ENCODE measurements at regions not wholly inside any gene's neighbourhood (a gene's known extent, or its start where the extent isn't known, plus 50 kb on each side); places are given as distances from the start of the nearest gene placed in this dataset.

GRCh38 chr6:87926687-87927086 is 121.0 kb upstream of the SPACA1 start:
- Histone ChIP-seq H3K4me1 (ENCODE audit: control insufficient read depth in 2 of 2, insufficient read depth in 2 of 2, low read length in 2 of 2) (peaks cover 2 to 4% of the 10 kb centered on the region in 2 donors), H3K36me3 (ENCODE audit: control insufficient read depth in 2 of 2, insufficient read depth in 2 of 2, low read length in 1 of 2) (no peaks in the 10 kb centered on the region), H3K4me3 (ENCODE audit: low read length in 2 of 2) (no peak overlapping the region), H3K9me3 (ENCODE audit: control insufficient read depth in 2 of 2, insufficient read depth in 1 of 2, low read length in 1 of 2) (no peaks in the 10 kb centered on the region), H3K27ac (ENCODE audit: low read depth in 1 of 2, low read length in 1 of 2) (no peak overlapping the region), H3K27me3 (ENCODE audit: control insufficient read depth in 2 of 2, insufficient read depth in 1 of 2, low read length in 1 of 2) (no peaks in the 10 kb centered on the region)
- WGBS: 96% methylated on average over 2 of the region's 2 CpGs
- DNase-seq (ENCODE audit: low read depth in 6 of 9, low spot score in 9 of 9): no peak

GRCh38 chr6:87926072-87926471 is 121.6 kb upstream of the SPACA1 start:
- Histone ChIP-seq H3K36me3 (ENCODE audit: control insufficient read depth in 2 of 2, insufficient read depth in 2 of 2, low read length in 1 of 2) (no peaks in the 10 kb centered on the region), H3K4me3 (ENCODE audit: low read length in 2 of 2) (no peak overlapping the region), H3K27me3 (ENCODE audit: control insufficient read depth in 2 of 2, insufficient read depth in 1 of 2, low read length in 1 of 2) (no peaks in the 10 kb centered on the region), H3K27ac (ENCODE audit: low read depth in 1 of 2, low read length in 1 of 2) (no peak overlapping the region), H3K9me3 (ENCODE audit: control insufficient read depth in 2 of 2, insufficient read depth in 1 of 2, low read length in 1 of 2) (no peaks in the 10 kb centered on the region), H3K4me1 (ENCODE audit: control insufficient read depth in 2 of 2, insufficient read depth in 2 of 2, low read length in 2 of 2) (peaks cover 2 to 4% of the 10 kb centered on the region in 2 donors)
- no peak for DNase-seq (ENCODE audit: low read depth in 6 of 9, low spot score in 9 of 9)
- 94% methylated on average over 6 of the region's 6 CpGs for WGBS

GRCh38 chr6:87925373-87926060 is 122.1 kb upstream of the SPACA1 start:
- H3K36me3 ChIP-seq (ENCODE audit: control insufficient read depth in 2 of 2, insufficient read depth in 2 of 2, low read length in 1 of 2): no peaks in the 10 kb centered on the region
- DNase-seq (ENCODE audit: low read depth in 6 of 9, low spot score in 9 of 9): no peak
- H3K27me3 ChIP-seq (ENCODE audit: control insufficient read depth in 2 of 2, insufficient read depth in 1 of 2, low read length in 1 of 2): no peaks in the 10 kb centered on the region
- 32% methylated on average over 7 of the region's 7 CpGs for WGBS
- no peak overlapping the region for H3K4me3 ChIP-seq (ENCODE audit: low read length in 2 of 2)
- no peak overlapping the region for H3K27ac ChIP-seq (ENCODE audit: low read depth in 1 of 2, low read length in 1 of 2)
- peaks cover 2 to 4% of the 10 kb centered on the region in 2 donors for H3K4me1 ChIP-seq (ENCODE audit: control insufficient read depth in 2 of 2, insufficient read depth in 2 of 2, low read length in 2 of 2)
- no peaks in the 10 kb centered on the region for H3K9me3 ChIP-seq (ENCODE audit: control insufficient read depth in 2 of 2, insufficient read depth in 1 of 2, low read length in 1 of 2)

GRCh38 chr6:87923389-87924050 is 124.1 kb upstream of the SPACA1 start:
- no peak for DNase-seq (ENCODE audit: low read depth in 6 of 9, low spot score in 9 of 9)
- Histone ChIP-seq H3K27me3 (ENCODE audit: control insufficient read depth in 2 of 2, insufficient read depth in 1 of 2, low read length in 1 of 2) (no peaks in the 10 kb centered on the region), H3K36me3 (ENCODE audit: control insufficient read depth in 2 of 2, insufficient read depth in 2 of 2, low read length in 1 of 2) (no peaks in the 10 kb centered on the region), H3K27ac (ENCODE audit: low read depth in 1 of 2, low read length in 1 of 2) (no peak overlapping the region), H3K4me1 (ENCODE audit: control insufficient read depth in 2 of 2, insufficient read depth in 2 of 2, low read length in 2 of 2) (peaks cover 0 to 4% of the 10 kb centered on the region in 2 donors), H3K9me3 (ENCODE audit: control insufficient read depth in 2 of 2, insufficient read depth in 1 of 2, low read length in 1 of 2) (no peaks in the 10 kb centered on the region), H3K4me3 (ENCODE audit: low read length in 2 of 2) (no peak overlapping the region)
- 98% methylated on average over 7 of the region's 7 CpGs for WGBS

- no peak for DNase-seq (ENCODE audit: low read depth in 6 of 9, low spot score in 9 of 9)
- no peaks in the 10 kb centered on the region for H3K27me3 ChIP-seq (ENCODE audit: control insufficient read depth in 2 of 2, insufficient read depth in 1 of 2, low read length in 1 of 2)
- no peak overlapping the region for H3K4me3 ChIP-seq (ENCODE audit: low read length in 2 of 2)
- H3K4me1 ChIP-seq (ENCODE audit: control insufficient read depth in 2 of 2, insufficient read depth in 2 of 2, low read length in 2 of 2): peaks cover 0 to 4% of the 10 kb centered on the region in 2 donors
- no peak overlapping the region for H3K27ac ChIP-seq (ENCODE audit: low read depth in 1 of 2, low read length in 1 of 2)
- no peaks in the 10 kb centered on the region for H3K9me3 ChIP-seq (ENCODE audit: control insufficient read depth in 2 of 2, insufficient read depth in 1 of 2, low read length in 1 of 2)
- H3K36me3 ChIP-seq (ENCODE audit: control insufficient read depth in 2 of 2, insufficient read depth in 2 of 2, low read length in 1 of 2): no peaks in the 10 kb centered on the region
- 23% methylated on average over 2 of the region's 2 CpGs for WGBS
Observed at GRCh38 chr6:87922947-87923330, 124.7 kb upstream of the SPACA1 start.

GRCh38 chr6:87922196-87922946 is 125.3 kb upstream of the SPACA1 start:
- WGBS: 92% methylated on average over 2 of the region's 2 CpGs
- Histone ChIP-seq H3K4me1 (ENCODE audit: control insufficient read depth in 2 of 2, insufficient read depth in 2 of 2, low read length in 2 of 2) (peaks cover 0 to 4% of the 10 kb centered on the region in 2 donors), H3K36me3 (ENCODE audit: control insufficient read depth in 2 of 2, insufficient read depth in 2 of 2, low read length in 1 of 2) (no peaks in the 10 kb centered on the region), H3K9me3 (ENCODE audit: control insufficient read depth in 2 of 2, insufficient read depth in 1 of 2, low read length in 1 of 2) (no peaks in the 10 kb centered on the region), H3K27ac (ENCODE audit: low read depth in 1 of 2, low read length in 1 of 2) (no peak overlapping the region), H3K4me3 (ENCODE audit: low read length in 2 of 2) (no peak overlapping the region), H3K27me3 (ENCODE audit: control insufficient read depth in 2 of 2, insufficient read depth in 1 of 2, low read length in 1 of 2) (no peaks in the 10 kb centered on the region)
- DNase-seq (ENCODE audit: low read depth in 6 of 9, low spot score in 9 of 9): no peak

GRCh38 chr6:87921034-87921433 is 126.6 kb upstream of the SPACA1 start:
- no peaks in the 10 kb centered on the region for H3K36me3 ChIP-seq (ENCODE audit: control insufficient read depth in 2 of 2, insufficient read depth in 2 of 2, low read length in 1 of 2)
- peaks cover 0 to 3% of the 10 kb centered on the region in 2 donors for H3K9me3 ChIP-seq (ENCODE audit: control insufficient read depth in 2 of 2, insufficient read depth in 1 of 2, low read length in 1 of 2)
- 95% methylated on average over 1 of the region's 1 CpG for WGBS
- no peak for DNase-seq (ENCODE audit: low read depth in 6 of 9, low spot score in 9 of 9)
- H3K4me3 ChIP-seq (ENCODE audit: low read length in 2 of 2): no peak overlapping the region
- no peaks in the 10 kb centered on the region for H3K27me3 ChIP-seq (ENCODE audit: control insufficient read depth in 2 of 2, insufficient read depth in 1 of 2, low read length in 1 of 2)
- no peak overlapping the region for H3K27ac ChIP-seq (ENCODE audit: low read depth in 1 of 2, low read length in 1 of 2)
- H3K4me1 ChIP-seq (ENCODE audit: control insufficient read depth in 2 of 2, insufficient read depth in 2 of 2, low read length in 2 of 2): peaks cover 0 to 4% of the 10 kb centered on the region in 2 donors

GRCh38 chr6:87920245-87920644 is 127.4 kb upstream of the SPACA1 start:
- Histone ChIP-seq H3K9me3 (ENCODE audit: control insufficient read depth in 2 of 2, insufficient read depth in 1 of 2, low read length in 1 of 2) (peaks cover 0 to 5% of the 10 kb centered on the region in 2 donors), H3K36me3 (ENCODE audit: control insufficient read depth in 2 of 2, insufficient read depth in 2 of 2, low read length in 1 of 2) (no peaks in the 10 kb centered on the region), H3K4me1 (ENCODE audit: control insufficient read depth in 2 of 2, insufficient read depth in 2 of 2, low read length in 2 of 2) (no peaks in the 10 kb centered on the region), H3K4me3 (ENCODE audit: low read length in 2 of 2) (no peak overlapping the region), H3K27ac (ENCODE audit: low read depth in 1 of 2, low read length in 1 of 2) (no peak overlapping the region), H3K27me3 (ENCODE audit: control insufficient read depth in 2 of 2, insufficient read depth in 1 of 2, low read length in 1 of 2) (no peaks in the 10 kb centered on the region)
- 89% methylated on average over 3 of the region's 3 CpGs for WGBS
- DNase-seq (ENCODE audit: low read depth in 6 of 9, low spot score in 9 of 9): no peak

GRCh38 chr6:87919416-87919815 is 128.2 kb upstream of the SPACA1 start:
- peaks cover 0 to 5% of the 10 kb centered on the region in 2 donors for H3K9me3 ChIP-seq (ENCODE audit: control insufficient read depth in 2 of 2, insufficient read depth in 1 of 2, low read length in 1 of 2)
- DNase-seq (ENCODE audit: low read depth in 6 of 9, low spot score in 9 of 9): no peak
- no peaks in the 10 kb centered on the region for H3K27me3 ChIP-seq (ENCODE audit: control insufficient read depth in 2 of 2, insufficient read depth in 1 of 2, low read length in 1 of 2)
- no peaks in the 10 kb centered on the region for H3K4me1 ChIP-seq (ENCODE audit: control insufficient read depth in 2 of 2, insufficient read depth in 2 of 2, low read length in 2 of 2)
- no peaks in the 10 kb centered on the region for H3K36me3 ChIP-seq (ENCODE audit: control insufficient read depth in 2 of 2, insufficient read depth in 2 of 2, low read length in 1 of 2)
- H3K4me3 ChIP-seq (ENCODE audit: low read length in 2 of 2): no peak overlapping the region
- H3K27ac ChIP-seq (ENCODE audit: low read depth in 1 of 2, low read length in 1 of 2): no peak overlapping the region
- 93% methylated on average over 1 of the region's 1 CpG for WGBS

All from thymus (tissue), 11 donors.